Endodermal cell (in vitro differentiated cells): ENCODE measurements at regions not wholly inside any gene's neighbourhood (a gene's known extent, or its start where the extent isn't known, plus 50 kb on each side); places are given as distances from the start of the nearest gene placed in this dataset.

Source experiments
- DNase-seq: peaks from one replicate; pipeline ENCODE4 v3.0.0-alpha.2; 2017
- H3K27ac ChIP-seq: 2 replicates; pipeline ENCODE4 v1.5.1; 2013; ENCODE audit warnings: mild to moderate bottlenecking, low read depth, low read length, moderate library complexity
- H3K27me3 ChIP-seq: 2 replicates; pipeline ENCODE4 v1.6.1; 2013; ENCODE audit warnings: mild to moderate bottlenecking, low read length, moderate library complexity; ENCODE audit not compliant: insufficient read depth, control insufficient read depth, poor library complexity, severe bottlenecking
- H3K36me3 ChIP-seq: 2 replicates; pipeline ENCODE4 v1.7.0; 2013; ENCODE audit warnings: mild to moderate bottlenecking, low read length, moderate library complexity; ENCODE audit not compliant: control insufficient read depth, insufficient read depth
- H3K4me1 ChIP-seq: one replicate; pipeline ENCODE4 v1.7.0; 2013; ENCODE audit warnings: low read length; ENCODE audit not compliant: control insufficient read depth, insufficient read depth
- H3K4me3 ChIP-seq: 2 replicates; pipeline ENCODE4 v1.5.1; 2013; ENCODE audit warnings: mild to moderate bottlenecking, low read length, moderate library complexity
- H3K9ac ChIP-seq: 2 replicates; pipeline ENCODE4 v1.6.1; 2013; ENCODE audit warnings: mild to moderate bottlenecking, low read length, moderate library complexity; ENCODE audit not compliant: poor library complexity, severe bottlenecking; ENCODE audit errors: extremely low read depth
- H3K9me3 ChIP-seq: 2 replicates; pipeline ENCODE4 v1.6.1; 2013; ENCODE audit warnings: mild to moderate bottlenecking, low read length, moderate library complexity; ENCODE audit not compliant: control insufficient read depth
- H3K27ac Mint-ChIP-seq: 2 replicates; pipeline ENCODE4 v1.8.0; 2020; ENCODE audit warnings: mixed read lengths
- H3K27me3 Mint-ChIP-seq: 2 replicates; pipeline ENCODE4 v1.8.0; 2021; ENCODE audit warnings: mild to moderate bottlenecking, mixed read lengths; ENCODE audit not compliant: insufficient read depth
- H3K36me3 Mint-ChIP-seq: 2 replicates; pipeline ENCODE4 v1.8.0; 2020; ENCODE audit warnings: low read depth, mixed read lengths
- H3K4me1 Mint-ChIP-seq: 2 replicates; pipeline ENCODE4 v1.8.0; 2020; ENCODE audit warnings: mixed read lengths
- H3K4me3 Mint-ChIP-seq: 2 replicates; pipeline ENCODE4 v1.8.0; 2020; ENCODE audit warnings: mild to moderate bottlenecking, moderate library complexity, mixed read lengths
- H3K9me3 Mint-ChIP-seq: 2 replicates; pipeline ENCODE4 v1.8.0; 2020; ENCODE audit warnings: mild to moderate bottlenecking, mixed read lengths
- WGBS, 2 experiments: methylation state at CpG; one replicate each; pipeline versions ENCODE4 v1.1.5 to v1.1.7; 2013; ENCODE audit warnings: missing lambda C conversion rate in 2 of 2, mixed read lengths in 1 of 2; ENCODE audit not compliant: insufficient coverage in 1 of 2, insufficient read length in 1 of 2; 5-methylcytosine and 5-hydroxymethylcytosine counted together
- TF ChIP-seq, protein P1 (sequence below): fragments of 200-600 bp; sonication (generic); conservative IDR thresholded peaks from 2 replicates; pipeline ENCODE4 v1.5.0; 2021; ENCODE audit warnings: antibody characterized with exemption, mild to moderate bottlenecking

DNA sequence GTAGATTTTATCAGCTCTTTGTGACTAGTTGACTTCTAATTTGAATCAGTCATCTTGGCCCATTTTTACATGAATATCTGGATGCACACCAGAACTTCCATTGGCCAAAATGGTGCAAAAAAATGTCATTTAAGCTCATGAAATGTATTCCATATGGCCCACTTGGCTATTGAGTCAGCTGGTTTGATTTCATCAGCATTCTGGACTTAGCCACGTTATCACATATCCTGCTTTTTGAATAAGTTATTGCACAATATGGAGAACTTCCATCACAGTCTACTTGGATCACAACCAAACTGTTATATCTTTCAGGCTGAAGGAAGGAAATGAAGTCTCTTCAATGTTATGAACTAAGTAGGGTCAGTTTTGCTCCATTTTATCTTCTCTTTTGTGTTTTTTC lies 640.6 kb downstream of the PCDH7 start:
- Mint-ChIP-seq H3K36me3 (no peaks in the 10 kb centered on the region), H3K4me1 (no peaks in the 10 kb centered on the region), H3K27ac (no peak overlapping the region), H3K9me3 (no peaks in the 10 kb centered on the region), H3K4me3 (no peak overlapping the region), H3K27me3 (no peaks in the 10 kb centered on the region)
- no peak overlapping the region for H3K27ac ChIP-seq
- H3K9me3 ChIP-seq, result no peaks in the 10 kb centered on the region
- no peaks in the 10 kb centered on the region for H3K4me1 ChIP-seq
- TF ChIP-seq, protein P1, sequence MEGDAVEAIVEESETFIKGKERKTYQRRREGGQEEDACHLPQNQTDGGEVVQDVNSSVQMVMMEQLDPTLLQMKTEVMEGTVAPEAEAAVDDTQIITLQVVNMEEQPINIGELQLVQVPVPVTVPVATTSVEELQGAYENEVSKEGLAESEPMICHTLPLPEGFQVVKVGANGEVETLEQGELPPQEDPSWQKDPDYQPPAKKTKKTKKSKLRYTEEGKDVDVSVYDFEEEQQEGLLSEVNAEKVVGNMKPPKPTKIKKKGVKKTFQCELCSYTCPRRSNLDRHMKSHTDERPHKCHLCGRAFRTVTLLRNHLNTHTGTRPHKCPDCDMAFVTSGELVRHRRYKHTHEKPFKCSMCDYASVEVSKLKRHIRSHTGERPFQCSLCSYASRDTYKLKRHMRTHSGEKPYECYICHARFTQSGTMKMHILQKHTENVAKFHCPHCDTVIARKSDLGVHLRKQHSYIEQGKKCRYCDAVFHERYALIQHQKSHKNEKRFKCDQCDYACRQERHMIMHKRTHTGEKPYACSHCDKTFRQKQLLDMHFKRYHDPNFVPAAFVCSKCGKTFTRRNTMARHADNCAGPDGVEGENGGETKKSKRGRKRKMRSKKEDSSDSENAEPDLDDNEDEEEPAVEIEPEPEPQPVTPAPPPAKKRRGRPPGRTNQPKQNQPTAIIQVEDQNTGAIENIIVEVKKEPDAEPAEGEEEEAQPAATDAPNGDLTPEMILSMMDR, result no peak
- WGBS, 2 experiments, result 93% methylated on average over 1 of the region's 1 CpG; no CpG with 5 or more reads in 1 of the 2 experiments
- no peaks in the 10 kb centered on the region for H3K36me3 ChIP-seq
- H3K9ac ChIP-seq, result no peak overlapping the region
- DNase-seq, result no peak
- H3K4me3 ChIP-seq, result no peak overlapping the region
- no peaks in the 10 kb centered on the region for H3K27me3 ChIP-seq

DNA sequence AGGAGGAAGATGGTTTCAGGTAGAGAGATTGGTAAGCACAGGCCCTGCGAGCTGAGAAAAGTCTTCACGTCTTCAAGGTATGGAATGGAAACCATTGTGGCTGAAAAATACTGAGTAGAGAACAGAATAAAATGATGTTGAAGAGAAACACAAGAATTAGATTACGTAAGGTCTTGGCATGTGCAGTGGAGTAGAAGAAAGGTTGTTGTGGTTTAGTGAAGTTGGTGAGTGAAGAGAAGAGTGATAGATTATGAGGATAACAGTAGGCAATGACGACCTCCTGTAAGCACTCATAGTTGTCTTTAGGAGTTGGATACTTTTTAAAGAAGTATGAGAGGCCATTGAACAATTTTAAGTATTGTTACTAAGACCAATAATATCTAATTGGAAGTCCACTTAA lies 642.6 kb downstream of the PCDH7 start:
- Histone ChIP-seq H3K9me3 (no peaks in the 10 kb centered on the region), H3K4me3 (no peak overlapping the region), H3K9ac (no peak overlapping the region), H3K4me1 (no peaks in the 10 kb centered on the region), H3K27me3 (no peaks in the 10 kb centered on the region), H3K27ac (no peak overlapping the region), H3K36me3 (no peaks in the 10 kb centered on the region)
- H3K9me3 Mint-ChIP-seq, result no peaks in the 10 kb centered on the region
- no peaks in the 10 kb centered on the region for H3K27me3 Mint-ChIP-seq
- DNase-seq, result no peak
- H3K4me1 Mint-ChIP-seq, result no peaks in the 10 kb centered on the region
- 92 to 100% methylated on average over 4 of the region's 4 CpGs for WGBS, 2 experiments
- TF ChIP-seq, protein P1, result no peak
- no peak overlapping the region for H3K27ac Mint-ChIP-seq
- no peak overlapping the region for H3K4me3 Mint-ChIP-seq
- H3K36me3 Mint-ChIP-seq, result no peaks in the 10 kb centered on the region

DNA sequence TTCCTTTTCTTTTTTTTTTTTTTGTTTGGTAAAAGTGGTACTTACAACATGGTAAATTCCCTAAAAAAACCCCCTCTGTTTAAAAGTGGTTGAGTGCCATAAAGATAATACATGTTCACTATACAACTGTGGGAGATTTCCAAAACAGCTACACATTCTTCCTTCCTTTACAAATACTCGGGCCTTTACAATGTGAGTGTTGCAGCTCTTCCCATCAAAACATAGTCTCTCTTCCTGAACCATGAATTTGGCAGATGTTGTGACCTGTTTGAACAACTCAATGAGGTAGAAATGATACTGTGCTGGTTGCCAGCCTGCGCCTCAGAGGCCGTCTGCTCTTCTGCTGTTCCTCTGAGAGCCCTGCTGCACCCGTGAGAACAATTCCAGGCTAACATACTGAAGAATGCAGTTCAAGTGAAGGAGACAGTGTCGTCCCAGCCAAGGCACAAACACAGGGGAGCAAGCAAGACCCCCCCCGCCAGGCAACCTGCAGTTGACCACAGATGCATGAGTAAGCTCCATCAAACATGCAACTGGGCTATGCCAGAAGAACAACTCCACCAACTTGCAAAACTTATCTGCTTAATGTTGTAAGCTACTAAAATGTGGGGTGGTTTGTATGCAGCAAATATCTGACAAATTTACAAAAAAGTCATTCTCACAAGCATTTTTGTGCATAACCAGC lies 645.0 kb downstream of the PCDH7 start:
- no peaks in the 10 kb centered on the region for H3K4me1 Mint-ChIP-seq
- DNase-seq, result no peak
- Histone ChIP-seq H3K9me3 (no peaks in the 10 kb centered on the region), H3K4me3 (no peak overlapping the region), H3K9ac (no peak overlapping the region), H3K4me1 (no peaks in the 10 kb centered on the region), H3K36me3 (no peaks in the 10 kb centered on the region), H3K27ac (no peak overlapping the region), H3K27me3 (no peaks in the 10 kb centered on the region)
- no peaks in the 10 kb centered on the region for H3K27me3 Mint-ChIP-seq
- H3K9me3 Mint-ChIP-seq, result no peaks in the 10 kb centered on the region
- TF ChIP-seq, protein P1, result no peak
- 75 to 100% methylated on average over 3 to 6 of the region's 6 CpGs for WGBS, 2 experiments
- no peak overlapping the region for H3K27ac Mint-ChIP-seq
- H3K36me3 Mint-ChIP-seq, result no peaks in the 10 kb centered on the region
- H3K4me3 Mint-ChIP-seq, result no peak overlapping the region
